Esophagus squamous epithelium (tissue), 4 donors: ENCODE measurements at regions not wholly inside any gene's neighbourhood (a gene's known extent, or its start where the extent isn't known, plus 50 kb on each side); places are given as distances from the start of the nearest gene placed in this dataset.

Source experiments
- POLR2A ChIP-seq, 4 donors: fragments of 450-650 bp; IDR thresholded peaks; one replicate each; pipeline ENCODE4 v1.6.1; 2017; ENCODE audit warnings: antibody characterized with exemption in 4 of 4, mild to moderate bottlenecking in 4 of 4, moderate library complexity in 3 of 4
- TF ChIP-seq, protein P1 (sequence below), 6 experiments: fragments of 450-650 bp in 4 of 6; fragments of 200-600 bp in 2 of 6; sonication (generic) in 2 of 6; IDR thresholded peaks; one replicate each; pipeline ENCODE4 v1.5.1; 2016 to 2019; ENCODE audit warnings: antibody characterized with exemption in 6 of 6, mild to moderate bottlenecking in 4 of 6, moderate library complexity in 4 of 6

DNA sequence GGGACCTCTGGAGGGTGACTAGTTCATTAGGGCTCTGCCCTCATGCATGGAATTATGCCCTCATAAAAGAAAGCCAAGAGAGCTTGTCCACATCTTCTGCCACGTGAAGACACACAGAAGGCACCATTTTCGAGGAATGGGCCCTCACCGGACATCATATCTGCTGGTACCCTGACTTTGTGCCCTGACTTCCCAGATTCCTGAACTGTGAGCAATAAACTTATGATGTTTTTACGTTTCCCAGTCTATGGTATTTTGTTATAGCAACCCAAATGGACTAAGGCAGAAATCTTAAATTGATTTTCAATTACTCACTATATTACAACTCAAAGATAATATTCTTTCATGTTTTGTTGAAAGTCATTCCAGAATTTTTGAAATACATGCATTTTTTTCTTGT is 163.8 kb upstream of the PAPPA start:
- TF ChIP-seq, protein P1, sequence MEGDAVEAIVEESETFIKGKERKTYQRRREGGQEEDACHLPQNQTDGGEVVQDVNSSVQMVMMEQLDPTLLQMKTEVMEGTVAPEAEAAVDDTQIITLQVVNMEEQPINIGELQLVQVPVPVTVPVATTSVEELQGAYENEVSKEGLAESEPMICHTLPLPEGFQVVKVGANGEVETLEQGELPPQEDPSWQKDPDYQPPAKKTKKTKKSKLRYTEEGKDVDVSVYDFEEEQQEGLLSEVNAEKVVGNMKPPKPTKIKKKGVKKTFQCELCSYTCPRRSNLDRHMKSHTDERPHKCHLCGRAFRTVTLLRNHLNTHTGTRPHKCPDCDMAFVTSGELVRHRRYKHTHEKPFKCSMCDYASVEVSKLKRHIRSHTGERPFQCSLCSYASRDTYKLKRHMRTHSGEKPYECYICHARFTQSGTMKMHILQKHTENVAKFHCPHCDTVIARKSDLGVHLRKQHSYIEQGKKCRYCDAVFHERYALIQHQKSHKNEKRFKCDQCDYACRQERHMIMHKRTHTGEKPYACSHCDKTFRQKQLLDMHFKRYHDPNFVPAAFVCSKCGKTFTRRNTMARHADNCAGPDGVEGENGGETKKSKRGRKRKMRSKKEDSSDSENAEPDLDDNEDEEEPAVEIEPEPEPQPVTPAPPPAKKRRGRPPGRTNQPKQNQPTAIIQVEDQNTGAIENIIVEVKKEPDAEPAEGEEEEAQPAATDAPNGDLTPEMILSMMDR (IDR thresholded peaks at IDR 0.05) = no peak
- TF ChIP-seq POLR2A (IDR thresholded peaks at IDR 0.05) = no peak
